ENCODE measurements at regions not wholly inside any gene's neighbourhood (a gene's known extent, or its start where the extent isn't known, plus 50 kb on each side); places are given as distances from the start of the nearest gene placed in this dataset.
"Not testable (repeated sequence)": the region's sequence is repeated elsewhere in the genome, so short reads cannot be mapped to it uniquely, and the experiment has no call there.

GRCh38 chrX:56343219-56343618, 111.1 kb downstream of the KLF8 start:
- no peak for DNase-seq (ENCODE audit: low read depth)

GRCh38 chrX:56343664-56344063, 111.5 kb downstream of the KLF8 start:
- no peak for DNase-seq (ENCODE audit: low read depth)

GRCh38 chrX:56358145-56358544, 126.0 kb downstream of the KLF8 start:
- not testable (repeated sequence) for DNase-seq (ENCODE audit: low read depth)

- DNase-seq (ENCODE audit: low read depth), result not testable (repeated sequence)
Observed at GRCh38 chrX:56365171-56365570, 133.0 kb downstream of the KLF8 start.

GRCh38 chrX:56366901-56367300, 134.7 kb downstream of the KLF8 start:
- no peak for DNase-seq (ENCODE audit: low read depth)

GRCh38 chrX:56368962-56369361, 136.8 kb downstream of the KLF8 start:
- DNase-seq (ENCODE audit: low read depth), result no peak

- not testable (repeated sequence) for DNase-seq (ENCODE audit: low read depth)
Observed at GRCh38 chrX:56379984-56380780, 148.0 kb downstream of the KLF8 start.

GRCh38 chrX:56382278-56382677, 150.1 kb downstream of the KLF8 start:
- no peak for DNase-seq (ENCODE audit: low read depth)

GRCh38 chrX:56385336-56385735, 153.2 kb downstream of the KLF8 start:
- no peak for DNase-seq (ENCODE audit: low read depth)

- no peak for DNase-seq (ENCODE audit: low read depth)
Observed at GRCh38 chrX:56385960-56386359, 153.8 kb downstream of the KLF8 start.

- DNase-seq (ENCODE audit: low read depth), result peak; percentile 1
Observed at GRCh38 chrX:56397636-56398035, 165.5 kb downstream of the KLF8 start.

GRCh38 chrX:56402207-56402606, 161.2 kb upstream of the UBQLN2 start:
- DNase-seq (ENCODE audit: low read depth), result no peak

GRCh38 chrX:56429581-56429980, 133.8 kb upstream of the UBQLN2 start:
- DNase-seq (ENCODE audit: low read depth), result no peak

GRCh38 chrX:56451981-56452380, 111.4 kb upstream of the UBQLN2 start:
- DNase-seq (ENCODE audit: low read depth), result not testable (repeated sequence)

- no peak for DNase-seq (ENCODE audit: low read depth)
Observed at GRCh38 chrX:56462389-56462788, 101.0 kb upstream of the UBQLN2 start.

GRCh38 chrX:56468441-56468840, 95.0 kb upstream of the UBQLN2 start:
- DNase-seq (ENCODE audit: low read depth), result no peak

- DNase-seq (ENCODE audit: low read depth), result not testable (repeated sequence)
Observed at GRCh38 chrX:56494923-56495322, 68.5 kb upstream of the UBQLN2 start.

- DNase-seq (ENCODE audit: low read depth), result no peak
Observed at GRCh38 chrX:56498756-56499155, 64.7 kb upstream of the UBQLN2 start.

GRCh38 chrX:56499372-56499771, 64.1 kb upstream of the UBQLN2 start:
- DNase-seq (ENCODE audit: low read depth), result no peak

- no peak for DNase-seq (ENCODE audit: low read depth)
Observed at GRCh38 chrX:56503941-56504673, 59.3 kb upstream of the UBQLN2 start.

- DNase-seq (ENCODE audit: low read depth), result no peak
Observed at GRCh38 chrX:56505866-56506265, 57.6 kb upstream of the UBQLN2 start.

Data from stimulated activated CD4-positive, alpha-beta T cell treated with anti-CD3 and anti-CD28 coated beads, Interleukin-2, amount 100 ng/mL, for 4 hours (primary cell).